Breast epithelium (tissue), 3 donors: ENCODE measurements at regions not wholly inside any gene's neighbourhood (a gene's known extent, or its start where the extent isn't known, plus 50 kb on each side); places are given as distances from the start of the nearest gene placed in this dataset.

Experiments used
- POLR2A ChIP-seq: fragments of 450-650 bp; IDR thresholded peaks from one replicate; pipeline ENCODE4 v1.6.1; 2016; ENCODE audit warnings: antibody characterized with exemption, mild to moderate bottlenecking, moderate library complexity
- TF ChIP-seq, protein P1 (sequence below), 3 donors: fragments of 450-650 bp; IDR thresholded peaks; one replicate each; pipeline ENCODE4 v1.5.1; 2016 to 2017; ENCODE audit warnings: antibody characterized with exemption in 3 of 3, mild to moderate bottlenecking in 3 of 3, moderate library complexity in 3 of 3

DNA sequence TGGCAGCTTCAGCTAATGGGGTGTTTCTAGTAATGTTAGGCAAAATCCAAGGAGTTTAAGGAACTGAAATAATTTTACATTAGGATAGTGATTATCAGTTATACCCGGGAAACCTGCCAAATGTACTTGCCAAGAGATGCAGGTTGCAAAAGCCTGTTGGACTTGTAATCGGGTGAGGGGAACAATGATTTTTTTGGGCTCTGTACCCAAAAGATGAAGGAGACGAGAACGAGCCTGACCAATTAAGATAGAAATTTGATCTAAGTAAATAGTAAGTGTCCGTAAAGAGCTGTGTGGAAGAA, 56.3 kb upstream of the ARL4D start:
- TF ChIP-seq, protein P1, sequence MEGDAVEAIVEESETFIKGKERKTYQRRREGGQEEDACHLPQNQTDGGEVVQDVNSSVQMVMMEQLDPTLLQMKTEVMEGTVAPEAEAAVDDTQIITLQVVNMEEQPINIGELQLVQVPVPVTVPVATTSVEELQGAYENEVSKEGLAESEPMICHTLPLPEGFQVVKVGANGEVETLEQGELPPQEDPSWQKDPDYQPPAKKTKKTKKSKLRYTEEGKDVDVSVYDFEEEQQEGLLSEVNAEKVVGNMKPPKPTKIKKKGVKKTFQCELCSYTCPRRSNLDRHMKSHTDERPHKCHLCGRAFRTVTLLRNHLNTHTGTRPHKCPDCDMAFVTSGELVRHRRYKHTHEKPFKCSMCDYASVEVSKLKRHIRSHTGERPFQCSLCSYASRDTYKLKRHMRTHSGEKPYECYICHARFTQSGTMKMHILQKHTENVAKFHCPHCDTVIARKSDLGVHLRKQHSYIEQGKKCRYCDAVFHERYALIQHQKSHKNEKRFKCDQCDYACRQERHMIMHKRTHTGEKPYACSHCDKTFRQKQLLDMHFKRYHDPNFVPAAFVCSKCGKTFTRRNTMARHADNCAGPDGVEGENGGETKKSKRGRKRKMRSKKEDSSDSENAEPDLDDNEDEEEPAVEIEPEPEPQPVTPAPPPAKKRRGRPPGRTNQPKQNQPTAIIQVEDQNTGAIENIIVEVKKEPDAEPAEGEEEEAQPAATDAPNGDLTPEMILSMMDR (IDR thresholded peaks at IDR 0.05) = no peak
- TF ChIP-seq POLR2A = no peak
